Endothelial cell of umbilical vein (primary cell): ENCODE measurements at regions not wholly inside any gene's neighbourhood (a gene's known extent, or its start where the extent isn't known, plus 50 kb on each side); places are given as distances from the start of the nearest gene placed in this dataset.
A peak's percentile ranks its signal among the peaks of the same experiment; 100 is the strongest.

ENCODE experiments used
- BruUV-seq: library from RNA; stranded (reverse); fragments of 400-500 nt; replicated peaks from 2 replicates; lab custom pipeline; 2021; lab: Mats Ljungman, UMichigan
- CTCF ChIA-PET: fragments of 300-600, 350-600 bp; sonication (Branson Sonifier 250); formaldehyde crosslinking; loops from one replicate; lab custom pipeline; 2021; ENCODE audit warnings: antibody characterized with exemption, inconsistent platforms; lab: Charles Lee
- POLR2A ChIA-PET: fragments of 300-600, 350-600 bp; sonication (Branson Sonifier 250); formaldehyde crosslinking; loops from one replicate; lab custom pipeline; 2021; ENCODE audit warnings: antibody characterized with exemption, inconsistent platforms; lab: Charles Lee
- DNase-seq: peaks from one replicate; pipeline ENCODE4 v3.0.0-alpha.2; 2011; ENCODE audit warnings: low read depth, low spot score
- FAIRE-seq: peaks from 2 replicates; lab custom pipeline; 2011; peaks lifted over from hg19 to GRCh38; lab: Jason Lieb, UNC
- H2AFZ ChIP-seq: 2 replicates; pipeline ENCODE4 v1.6.0; 2012; ENCODE audit warnings: low read depth, low read length, control low read depth, inconsistent platforms
- H3K27ac ChIP-seq: 2 replicates; pipeline ENCODE4 v1.5.1; 2011; ENCODE audit warnings: low read depth, mild to moderate bottlenecking, control low read depth, low read length, moderate library complexity; ENCODE audit not compliant: insufficient read depth
- H3K27me3 ChIP-seq, 2 experiments: 2 replicates each; pipeline versions ENCODE4 v1.6.0 to v1.6.1; 2011; ENCODE audit warnings: low read length in 2 of 2, mixed read lengths in 1 of 2; ENCODE audit not compliant: control insufficient read depth in 2 of 2, insufficient read depth in 2 of 2
- H3K36me3 ChIP-seq, 2 experiments: 2 replicates in 1 of 2; 3 replicates in 1 of 2; pipeline ENCODE4 v1.5.1; 2011; ENCODE audit warnings: low read length in 2 of 2, mild to moderate bottlenecking in 1 of 2, moderate library complexity in 1 of 2; ENCODE audit not compliant: control insufficient read depth in 2 of 2, insufficient read depth in 2 of 2; ENCODE audit errors: extremely low read depth in 1 of 2
- H3K4me1 ChIP-seq: 3 replicates; pipeline ENCODE4 v1.5.1; 2011; ENCODE audit warnings: mild to moderate bottlenecking, low read length; ENCODE audit not compliant: control insufficient read depth, insufficient read depth; ENCODE audit errors: extremely low read depth
- H3K4me2 ChIP-seq: 2 replicates; pipeline ENCODE4 v1.6.1; 2011; ENCODE audit warnings: low read length, control low read depth, mixed read lengths; ENCODE audit not compliant: insufficient read depth
- H3K4me3 ChIP-seq, 3 experiments: fragments of 200-600 bp in 1 of 3; sonication (generic), shearing (Covaris generic) in 1 of 3; replicated peaks in 1 of 3; 2 replicates each; pipeline ENCODE4 v1.5.1; 2011 to 2016; ENCODE audit warnings: control low read depth in 3 of 3, low read length in 3 of 3, mild to moderate bottlenecking in 2 of 3, inconsistent platforms in 1 of 3, low read depth in 1 of 3, moderate library complexity in 1 of 3; ENCODE audit not compliant: insufficient read depth in 1 of 3
- H3K79me2 ChIP-seq: 2 replicates; pipeline ENCODE4 v1.6.0; 2012; ENCODE audit warnings: low read length, inconsistent platforms; ENCODE audit not compliant: control insufficient read depth, insufficient read depth
- H3K9ac ChIP-seq: replicated peaks from 2 replicates; pipeline ENCODE3; 2011; ENCODE audit warnings: low read length, control low read depth; ENCODE audit not compliant: insufficient read depth; ENCODE audit errors: extremely low read depth
- H3K9me1 ChIP-seq: replicated peaks from 3 replicates; pipeline ENCODE4 v1.6.0; 2011; ENCODE audit warnings: mild to moderate bottlenecking, low read length; ENCODE audit not compliant: control insufficient read depth, insufficient read depth; ENCODE audit errors: extremely low read depth
- H3K9me3 ChIP-seq: replicated peaks from 2 replicates; pipeline ENCODE4 v1.5.1; 2012; ENCODE audit warnings: low read length, inconsistent platforms; ENCODE audit not compliant: control insufficient read depth, insufficient read depth
- H4K20me1 ChIP-seq: replicated peaks from 2 replicates; pipeline ENCODE3; 2011; ENCODE audit warnings: mild to moderate bottlenecking, low read length; ENCODE audit not compliant: control insufficient read depth, insufficient read depth; ENCODE audit errors: extremely low read depth
- EZH2 ChIP-seq: IDR thresholded peaks from 2 replicates; pipeline ENCODE4 v1.6.1; 2012; ENCODE audit warnings: borderline replicate concordance, low read depth, mild to moderate bottlenecking, moderate library complexity, low read length, inconsistent platforms; ENCODE audit not compliant: severe bottlenecking
- GATA2 ChIP-seq: IDR thresholded peaks from 2 replicates; pipeline ENCODE4 v1.7.0; 2011; ENCODE audit warnings: low read depth, mild to moderate bottlenecking, moderate library complexity, mixed read lengths, low read length; ENCODE audit not compliant: insufficient read length, insufficient read depth
- MYC ChIP-seq: IDR thresholded peaks from one replicate; pipeline ENCODE4 v1.6.1; 2011; ENCODE audit warnings: mild to moderate bottlenecking, low read depth, low read length
- dilution Hi-C: fragments of 300-500 bp; cut with MboI; formaldehyde crosslinking; loops from one replicate; pipeline ENCODE4 v1.15.0; 2019; ENCODE audit warnings: low sequenced_read_pairs; ENCODE audit not compliant: extremely low pct_ligation_motif_present
- intact Hi-C: fragments of 100-400 bp; cut with micrococcal nuclease; formaldehyde crosslinking; loops from one replicate; pipeline ENCODE4 v1.10.0; 2022

- Histone ChIP-seq H3K9ac (no peak overlapping the region), H3K27ac (no peak overlapping the region), H4K20me1 (no peaks in the 10 kb centered on the region), H3K9me3 (no peaks in the 10 kb centered on the region), H3K79me2 (no peaks in the 10 kb centered on the region), H2AFZ (no peak overlapping the region), H3K36me3 (no peaks in the 10 kb centered on the region), H3K4me3 (no peak overlapping the region), H3K9me1 (no peaks in the 10 kb centered on the region), H3K4me1 (no peaks in the 10 kb centered on the region), H3K4me2 (no peak overlapping the region), H3K27me3 (no peaks in the 10 kb centered on the region)
- CTCF ChIA-PET, result interaction anchor here (1.0 kb wide), 1 partner anchor 9 kb away, joined by 3 read pairs; no protein-coding TSS in a partner anchor
- POLR2A ChIA-PET, result no interaction called here
- DNase-seq (peak; percentile 25), FAIRE-seq (no peak)
- TF ChIP-seq GATA2, result peak; percentile 61
- no peak for TF ChIP-seq EZH2
- intact Hi-C loops, result no loop called here
- dilution Hi-C loops, result no loop called here
- BruUV-seq, result no TSS peak
Observed at GRCh38 chr1:56434025-56434424, 145.3 kb downstream of the PLPP3 start.

- FAIRE-seq (no peak), DNase-seq (no peak)
- no peak overlapping the region for H3K27ac ChIP-seq
- no peaks in the 10 kb centered on the region for H3K27me3 ChIP-seq
- no peaks in the 10 kb centered on the region for H3K9me3 ChIP-seq
- no peak overlapping the region for H3K9ac ChIP-seq
- ChIA-PET CTCF (no interaction called here), POLR2A (no interaction called here)
- no peak for TF ChIP-seq EZH2
- TF ChIP-seq MYC, result no peak
- no peaks in the 10 kb centered on the region for H3K9me1 ChIP-seq
- BruUV-seq, result no TSS peak
- no peaks in the 10 kb centered on the region for H3K79me2 ChIP-seq
- no peak overlapping the region for H3K4me2 ChIP-seq
- H4K20me1 ChIP-seq, result no peaks in the 10 kb centered on the region
- dilution Hi-C loops, result no loop called here
- no peaks in the 10 kb centered on the region for H3K36me3 ChIP-seq
- no peak overlapping the region for H2AFZ ChIP-seq
- no peak overlapping the region for H3K4me3 ChIP-seq
- H3K4me1 ChIP-seq, result no peaks in the 10 kb centered on the region
- intact Hi-C loops, result no loop called here
Observed at GRCh38 chr1:56433056-56433577, 146.2 kb downstream of the PLPP3 start.
